ENCODE measurements at regions not wholly inside any gene's neighbourhood (a gene's known extent, or its start where the extent isn't known, plus 50 kb on each side); places are given as distances from the start of the nearest gene placed in this dataset.

GRCh38 chr9:11757408-11757807 lies 935.8 kb upstream of the TYRP1 start:
- no peak for FAIRE-seq
- Histone ChIP-seq H3K27me3 (ENCODE audit: control insufficient read depth in 2 of 2, insufficient read depth in 2 of 2, low read length in 2 of 2) (no peaks in the 10 kb centered on the region), H3K9me1 (replicated peaks; ENCODE audit: control insufficient read depth, extremely low read depth, insufficient read depth, low read length) (no peaks in the 10 kb centered on the region), H3K4me2 (ENCODE audit: insufficient read depth, low read length) (no peak overlapping the region), H3K4me3 (replicated peaks in 1 of 3; ENCODE audit: insufficient read depth in 1 of 3, low read depth in 1 of 3, low read length in 3 of 3) (no peak overlapping the region), H3K79me2 (ENCODE audit: control insufficient read depth, insufficient read depth, low read length) (no peaks in the 10 kb centered on the region), H3K4me1 (ENCODE audit: control insufficient read depth, extremely low read depth, insufficient read depth, low read length) (no peaks in the 10 kb centered on the region), H3K9ac (replicated peaks; ENCODE audit: extremely low read depth, insufficient read depth, low read length) (no peak overlapping the region), H3K9me3 (replicated peaks; ENCODE audit: control insufficient read depth, insufficient read depth, low read length) (no peaks in the 10 kb centered on the region), H4K20me1 (replicated peaks; ENCODE audit: control insufficient read depth, extremely low read depth, insufficient read depth, low read length) (no peaks in the 10 kb centered on the region), H2AFZ (ENCODE audit: low read depth, low read length) (no peak overlapping the region), H3K36me3 (ENCODE audit: control insufficient read depth in 2 of 2, extremely low read depth in 1 of 2, insufficient read depth in 2 of 2, low read length in 2 of 2) (no peaks in the 10 kb centered on the region), H3K27ac (ENCODE audit: insufficient read depth, low read depth, low read length) (no peak overlapping the region)
- CTCF ChIA-PET, result no interaction called here
- dilution Hi-C loops (cut with MboI; ENCODE audit: extremely low pct_ligation_motif_present, low sequenced_read_pairs), result no loop called here
- no TSS peak for BruUV-seq (replicated peaks)
- TF ChIP-seq GATA2 (IDR thresholded peaks at IDR 0.05; ENCODE audit: insufficient read depth, insufficient read length, low read depth, low read length) (no peak), POLR2A (IDR thresholded peaks at IDR 0.05; ENCODE audit: low read depth, low read length) (no peak), EZH2 (IDR thresholded peaks at IDR 0.05; ENCODE audit: borderline replicate concordance, low read depth, low read length, severe bottlenecking) (no peak), POLR2AphosphoS5 (IDR thresholded peaks at IDR 0.05; ENCODE audit: insufficient read depth, low read depth, low read length) (no peak), JUN (IDR thresholded peaks at IDR 0.05; ENCODE audit: borderline replicate concordance, insufficient read depth, insufficient read length, low read depth) (no peak), MAX (IDR thresholded peaks at IDR 0.05; ENCODE audit: insufficient read depth, insufficient read length) (no peak), MYC (IDR thresholded peaks at IDR 0.05; ENCODE audit: low read depth, low read length) (no peak), FOS (IDR thresholded peaks at IDR 0.05; ENCODE audit: borderline replicate concordance, insufficient read depth, low read length) (no peak), CTCF (IDR thresholded peaks at IDR 0.05; ENCODE audit: extremely low read depth in 1 of 2, insufficient read depth in 1 of 2, low read depth in 1 of 2, low read length in 2 of 2) (no peak)
- intact Hi-C loops (cut with micrococcal nuclease), result loop anchor here (5.0 kb wide), 1 partner anchor 435 kb away; no protein-coding TSS in a partner anchor
- POLR2A ChIA-PET, result no interaction called here
- no peak for DNase-seq (ENCODE audit: low read depth, low spot score)
